Upper lobe of right lung (tissue), 1 donor: ENCODE measurements at regions not wholly inside any gene's neighbourhood (a gene's known extent, or its start where the extent isn't known, plus 50 kb on each side); places are given as distances from the start of the nearest gene placed in this dataset.

Source experiments
- ATAC-seq: fragments of 200-7000 bp; cut with Tn5 transposase; one replicate; pipeline ENCODE4 v1.9.1; 2020; ENCODE audit warnings: mild to moderate bottlenecking, moderate library complexity
- DNase-seq: peaks from one replicate; pipeline ENCODE4 v3.0.0-alpha.2; 2020
- H3K27ac ChIP-seq: fragments of 200-600 bp; one replicate; pipeline ENCODE4 v1.8.0; 2022
- H3K27me3 ChIP-seq: fragments of 200-600 bp; one replicate; pipeline ENCODE4 v1.8.0; 2022; ENCODE audit warnings: mild to moderate bottlenecking
- H3K36me3 ChIP-seq: fragments of 200-600 bp; one replicate; pipeline ENCODE4 v1.8.0; 2022
- H3K4me1 ChIP-seq: fragments of 200-600 bp; one replicate; pipeline ENCODE4 v1.8.0; 2022
- H3K4me3 ChIP-seq: fragments of 200-600 bp; one replicate; pipeline ENCODE4 v1.8.0; 2022; ENCODE audit warnings: mild to moderate bottlenecking
- H3K9me3 ChIP-seq: fragments of 200-600 bp; one replicate; pipeline ENCODE4 v1.8.0; 2022
- intact Hi-C: fragments of 100-400 bp; cut with DNase I; formaldehyde crosslinking; loops from one replicate; pipeline ENCODE4 v1.11.0; 2022
- TF ChIP-seq, protein P1 (sequence below): fragments of 200-600 bp; IDR thresholded peaks from one replicate; pipeline ENCODE4 v1.8.0; 2022; ENCODE audit warnings: antibody characterized with exemption
- donor health status: DM: no; HTN: yes; CAD: no; lungs with severe emphysema.

DNA sequence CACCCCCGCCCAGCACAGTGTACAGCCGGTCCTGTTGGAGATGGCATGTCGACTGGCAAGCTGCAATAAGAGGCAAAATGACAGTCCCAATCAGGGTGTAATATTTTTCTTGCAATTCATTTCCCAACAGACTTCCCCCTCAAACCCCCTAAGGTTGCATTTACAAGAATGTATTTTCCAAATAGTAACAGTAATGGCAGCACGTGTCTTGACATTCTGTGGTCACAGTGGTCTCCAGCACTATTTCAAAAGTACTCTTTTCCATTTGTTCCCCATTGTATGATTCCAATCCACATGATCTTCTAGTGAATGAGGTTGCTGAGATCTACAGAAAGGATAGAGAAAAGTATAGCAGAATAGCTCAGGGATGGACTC is 97.8 kb upstream of the CARMIL1 start:
- intact Hi-C loops: no loop called here
- Histone ChIP-seq H3K27ac (no peak overlapping the region), H3K4me3 (no peak overlapping the region), H3K4me1 (peaks cover 21% of the 10 kb centered on the region), H3K9me3 (no peaks in the 10 kb centered on the region), H3K36me3 (no peaks in the 10 kb centered on the region), H3K27me3 (no peaks in the 10 kb centered on the region)
- TF ChIP-seq, protein P1, sequence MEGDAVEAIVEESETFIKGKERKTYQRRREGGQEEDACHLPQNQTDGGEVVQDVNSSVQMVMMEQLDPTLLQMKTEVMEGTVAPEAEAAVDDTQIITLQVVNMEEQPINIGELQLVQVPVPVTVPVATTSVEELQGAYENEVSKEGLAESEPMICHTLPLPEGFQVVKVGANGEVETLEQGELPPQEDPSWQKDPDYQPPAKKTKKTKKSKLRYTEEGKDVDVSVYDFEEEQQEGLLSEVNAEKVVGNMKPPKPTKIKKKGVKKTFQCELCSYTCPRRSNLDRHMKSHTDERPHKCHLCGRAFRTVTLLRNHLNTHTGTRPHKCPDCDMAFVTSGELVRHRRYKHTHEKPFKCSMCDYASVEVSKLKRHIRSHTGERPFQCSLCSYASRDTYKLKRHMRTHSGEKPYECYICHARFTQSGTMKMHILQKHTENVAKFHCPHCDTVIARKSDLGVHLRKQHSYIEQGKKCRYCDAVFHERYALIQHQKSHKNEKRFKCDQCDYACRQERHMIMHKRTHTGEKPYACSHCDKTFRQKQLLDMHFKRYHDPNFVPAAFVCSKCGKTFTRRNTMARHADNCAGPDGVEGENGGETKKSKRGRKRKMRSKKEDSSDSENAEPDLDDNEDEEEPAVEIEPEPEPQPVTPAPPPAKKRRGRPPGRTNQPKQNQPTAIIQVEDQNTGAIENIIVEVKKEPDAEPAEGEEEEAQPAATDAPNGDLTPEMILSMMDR: no peak
- peak; percentile 30 for ATAC-seq
- DNase-seq: no peak

DNA sequence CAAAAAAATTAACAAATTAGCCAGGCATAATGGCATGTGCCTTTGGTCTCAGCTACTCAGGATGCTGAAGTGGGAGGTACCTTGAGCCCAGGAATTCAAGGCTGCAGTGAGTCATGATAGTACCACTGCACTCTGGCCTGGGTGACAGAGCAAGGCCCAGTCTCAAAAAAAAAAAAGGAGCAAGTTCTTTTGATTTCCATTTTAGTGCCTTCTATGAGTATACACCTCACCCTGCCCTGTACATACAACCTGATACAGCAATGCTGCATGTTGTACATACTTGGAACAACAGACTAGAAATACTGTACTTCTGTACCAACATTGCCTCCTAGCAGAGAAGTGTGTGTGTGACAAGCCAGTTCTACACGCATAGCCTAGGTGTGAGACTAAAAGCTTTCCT is 97.3 kb upstream of the CARMIL1 start:
- TF ChIP-seq, protein P1: no peak
- DNase-seq (no peak), ATAC-seq (peak; percentile 67)
- Histone ChIP-seq H3K4me3 (no peak overlapping the region), H3K4me1 (peaks cover 21% of the 10 kb centered on the region), H3K36me3 (no peaks in the 10 kb centered on the region), H3K9me3 (no peaks in the 10 kb centered on the region), H3K27ac (no peak overlapping the region), H3K27me3 (no peaks in the 10 kb centered on the region)
- intact Hi-C loops: no loop called here

DNA sequence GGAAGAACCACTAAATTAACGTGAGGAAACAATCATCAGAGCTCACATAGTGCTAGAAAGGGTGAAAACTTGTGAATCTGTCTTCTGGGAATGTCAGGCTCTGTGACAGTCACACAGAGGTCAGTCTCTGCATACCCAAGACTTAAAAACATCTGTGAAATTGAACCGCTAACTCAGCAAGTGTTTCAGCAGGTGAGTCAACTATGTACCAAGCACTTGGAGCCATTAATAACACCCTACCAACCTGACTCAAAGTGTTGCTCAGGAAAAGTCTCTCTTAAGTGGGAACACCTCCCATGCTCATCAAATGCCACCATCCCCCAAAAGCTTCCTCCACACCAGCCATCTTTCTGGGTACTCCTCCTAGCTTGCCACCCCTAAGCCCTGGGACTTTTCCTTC is 92.3 kb upstream of the CARMIL1 start:
- H3K36me3 ChIP-seq: no peaks in the 10 kb centered on the region
- no peak overlapping the region for H3K27ac ChIP-seq
- no peak for DNase-seq
- intact Hi-C loops: no loop called here
- no peaks in the 10 kb centered on the region for H3K4me1 ChIP-seq
- no peak for ATAC-seq
- no peaks in the 10 kb centered on the region for H3K27me3 ChIP-seq
- TF ChIP-seq, protein P1: no peak
- H3K4me3 ChIP-seq: no peak overlapping the region
- H3K9me3 ChIP-seq: no peaks in the 10 kb centered on the region

DNA sequence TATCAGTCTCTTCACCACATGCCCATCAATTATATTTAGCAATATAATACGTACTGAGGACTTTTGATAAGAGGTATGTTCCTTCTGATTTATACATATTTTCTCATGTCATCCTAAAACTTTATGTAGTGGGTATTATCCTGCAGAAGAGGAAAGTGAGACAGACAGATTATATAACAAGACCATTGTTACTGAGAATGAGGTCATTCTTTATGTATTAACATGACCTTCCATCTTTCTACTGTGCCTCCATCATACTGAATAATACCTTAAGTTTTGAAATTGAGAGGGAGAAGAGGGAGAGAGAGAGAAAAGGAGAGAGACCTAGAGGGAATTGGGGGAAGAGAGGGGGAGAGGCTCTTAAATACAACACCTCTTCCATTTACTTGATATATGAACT is 90.9 kb upstream of the CARMIL1 start:
- no peaks in the 10 kb centered on the region for H3K36me3 ChIP-seq
- H3K4me3 ChIP-seq: no peak overlapping the region
- H3K9me3 ChIP-seq: no peaks in the 10 kb centered on the region
- H3K27ac ChIP-seq: no peak overlapping the region
- DNase-seq: no peak
- H3K27me3 ChIP-seq: no peaks in the 10 kb centered on the region
- H3K4me1 ChIP-seq: peaks cover 8% of the 10 kb centered on the region
- ATAC-seq: no peak
- intact Hi-C loops: no loop called here
- TF ChIP-seq, protein P1: no peak

DNA sequence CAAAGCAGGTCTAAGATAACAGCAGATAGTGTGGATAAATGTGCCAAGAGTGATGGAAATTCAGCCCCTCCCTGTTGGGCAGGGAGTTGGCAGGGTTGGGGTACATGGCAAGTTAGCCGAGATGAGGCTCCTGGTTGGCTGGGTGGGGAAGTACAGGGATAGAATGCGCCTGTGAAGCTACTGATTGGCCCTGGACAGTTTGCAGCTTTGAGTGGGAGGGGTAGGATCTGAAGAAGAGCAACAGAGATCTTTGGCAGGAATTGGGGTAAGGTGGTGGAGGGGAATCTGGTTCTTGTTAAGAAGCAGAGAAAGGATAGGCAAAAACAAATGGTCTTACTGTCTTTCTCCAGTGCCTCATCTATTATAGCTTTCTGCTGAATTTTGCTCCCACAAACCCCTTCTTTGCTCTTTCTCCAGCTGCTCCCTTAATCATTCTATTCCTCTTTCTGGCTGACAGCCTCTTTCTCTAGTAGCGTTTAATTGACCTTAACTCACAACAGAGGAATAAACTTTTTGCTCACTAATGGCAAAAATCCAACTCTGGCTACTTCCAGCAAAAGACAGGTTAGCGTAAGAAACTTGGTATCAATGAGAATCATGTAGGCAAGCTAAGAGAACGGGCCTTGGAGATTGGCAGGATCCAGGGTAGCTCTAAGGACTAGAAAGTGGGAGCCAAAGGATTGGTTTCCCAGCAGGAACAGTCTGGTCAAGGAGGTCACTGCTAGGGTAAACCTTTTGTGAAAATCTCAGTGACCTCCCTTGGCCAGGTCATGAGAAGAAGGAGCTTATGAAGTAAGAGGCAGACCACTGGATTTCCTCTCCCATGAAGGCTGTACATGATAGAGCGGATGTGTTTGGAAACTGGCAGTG is 86.3 kb upstream of the CARMIL1 start:
- H3K27ac ChIP-seq: peak overlapping the region; percentile 55
- DNase-seq: no peak
- ATAC-seq: peak; percentile 50
- H3K27me3 ChIP-seq: no peaks in the 10 kb centered on the region
- intact Hi-C loops: no loop called here
- H3K36me3 ChIP-seq: no peaks in the 10 kb centered on the region
- H3K4me1 ChIP-seq: peaks cover 8% of the 10 kb centered on the region
- H3K4me3 ChIP-seq: no peak overlapping the region
- TF ChIP-seq, protein P1: no peak
- no peaks in the 10 kb centered on the region for H3K9me3 ChIP-seq
